ENCODE measurements at regions not wholly inside any gene's neighbourhood (a gene's known extent, or its start where the extent isn't known, plus 50 kb on each side); places are given as distances from the start of the nearest gene placed in this dataset.

- TF ChIP-seq CTCF (IDR thresholded peaks at IDR 0.05) (no peak), POLR2A (IDR thresholded peaks at IDR 0.05) (no peak)
Measured at GRCh38 chrX:9285342-9285771, 179.5 kb upstream of the TBL1X start.
